ENCODE measurements at regions not wholly inside any gene's neighbourhood (a gene's known extent, or its start where the extent isn't known, plus 50 kb on each side); places are given as distances from the start of the nearest gene placed in this dataset.

DNA sequence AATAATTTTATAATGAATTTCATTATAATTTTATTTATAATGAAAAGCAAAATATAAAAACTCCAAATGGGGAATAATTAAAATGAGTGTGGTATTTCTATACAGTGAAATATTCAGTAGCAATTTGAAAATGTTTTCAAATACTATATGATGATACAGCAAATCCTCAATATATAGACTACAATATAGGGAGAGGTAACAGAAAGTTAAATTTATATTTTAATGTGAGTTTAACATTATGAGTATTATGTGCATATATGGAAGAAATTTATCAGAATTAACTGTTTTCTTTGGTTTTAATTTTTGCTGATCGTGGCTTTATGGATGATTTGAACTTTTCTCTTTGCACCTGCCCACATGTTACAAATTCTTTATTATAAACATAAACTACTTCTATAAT, 500.9 kb upstream of the ARRDC3 start:
- TF ChIP-seq, protein P1, sequence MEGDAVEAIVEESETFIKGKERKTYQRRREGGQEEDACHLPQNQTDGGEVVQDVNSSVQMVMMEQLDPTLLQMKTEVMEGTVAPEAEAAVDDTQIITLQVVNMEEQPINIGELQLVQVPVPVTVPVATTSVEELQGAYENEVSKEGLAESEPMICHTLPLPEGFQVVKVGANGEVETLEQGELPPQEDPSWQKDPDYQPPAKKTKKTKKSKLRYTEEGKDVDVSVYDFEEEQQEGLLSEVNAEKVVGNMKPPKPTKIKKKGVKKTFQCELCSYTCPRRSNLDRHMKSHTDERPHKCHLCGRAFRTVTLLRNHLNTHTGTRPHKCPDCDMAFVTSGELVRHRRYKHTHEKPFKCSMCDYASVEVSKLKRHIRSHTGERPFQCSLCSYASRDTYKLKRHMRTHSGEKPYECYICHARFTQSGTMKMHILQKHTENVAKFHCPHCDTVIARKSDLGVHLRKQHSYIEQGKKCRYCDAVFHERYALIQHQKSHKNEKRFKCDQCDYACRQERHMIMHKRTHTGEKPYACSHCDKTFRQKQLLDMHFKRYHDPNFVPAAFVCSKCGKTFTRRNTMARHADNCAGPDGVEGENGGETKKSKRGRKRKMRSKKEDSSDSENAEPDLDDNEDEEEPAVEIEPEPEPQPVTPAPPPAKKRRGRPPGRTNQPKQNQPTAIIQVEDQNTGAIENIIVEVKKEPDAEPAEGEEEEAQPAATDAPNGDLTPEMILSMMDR (IDR thresholded peaks at IDR 0.05; ENCODE audit: insufficient read depth, low read length), result no peak
- no peak for TF ChIP-seq POLR2AphosphoS5 (IDR thresholded peaks at IDR 0.05; ENCODE audit: low read depth)
- TF ChIP-seq, protein P2, sequence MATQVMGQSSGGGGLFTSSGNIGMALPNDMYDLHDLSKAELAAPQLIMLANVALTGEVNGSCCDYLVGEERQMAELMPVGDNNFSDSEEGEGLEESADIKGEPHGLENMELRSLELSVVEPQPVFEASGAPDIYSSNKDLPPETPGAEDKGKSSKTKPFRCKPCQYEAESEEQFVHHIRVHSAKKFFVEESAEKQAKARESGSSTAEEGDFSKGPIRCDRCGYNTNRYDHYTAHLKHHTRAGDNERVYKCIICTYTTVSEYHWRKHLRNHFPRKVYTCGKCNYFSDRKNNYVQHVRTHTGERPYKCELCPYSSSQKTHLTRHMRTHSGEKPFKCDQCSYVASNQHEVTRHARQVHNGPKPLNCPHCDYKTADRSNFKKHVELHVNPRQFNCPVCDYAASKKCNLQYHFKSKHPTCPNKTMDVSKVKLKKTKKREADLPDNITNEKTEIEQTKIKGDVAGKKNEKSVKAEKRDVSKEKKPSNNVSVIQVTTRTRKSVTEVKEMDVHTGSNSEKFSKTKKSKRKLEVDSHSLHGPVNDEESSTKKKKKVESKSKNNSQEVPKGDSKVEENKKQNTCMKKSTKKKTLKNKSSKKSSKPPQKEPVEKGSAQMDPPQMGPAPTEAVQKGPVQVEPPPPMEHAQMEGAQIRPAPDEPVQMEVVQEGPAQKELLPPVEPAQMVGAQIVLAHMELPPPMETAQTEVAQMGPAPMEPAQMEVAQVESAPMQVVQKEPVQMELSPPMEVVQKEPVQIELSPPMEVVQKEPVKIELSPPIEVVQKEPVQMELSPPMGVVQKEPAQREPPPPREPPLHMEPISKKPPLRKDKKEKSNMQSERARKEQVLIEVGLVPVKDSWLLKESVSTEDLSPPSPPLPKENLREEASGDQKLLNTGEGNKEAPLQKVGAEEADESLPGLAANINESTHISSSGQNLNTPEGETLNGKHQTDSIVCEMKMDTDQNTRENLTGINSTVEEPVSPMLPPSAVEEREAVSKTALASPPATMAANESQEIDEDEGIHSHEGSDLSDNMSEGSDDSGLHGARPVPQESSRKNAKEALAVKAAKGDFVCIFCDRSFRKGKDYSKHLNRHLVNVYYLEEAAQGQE (IDR thresholded peaks at IDR 0.05; ENCODE audit: insufficient replicate concordance, low read depth), result no peak
- TF ChIP-seq SPI1 (IDR thresholded peaks at IDR 0.05; ENCODE audit: borderline replicate concordance, low read depth), result no peak

All from HL-60 (cell line).